Cardiac septum (tissue), 1 donor: ENCODE measurements at regions not wholly inside any gene's neighbourhood (a gene's known extent, or its start where the extent isn't known, plus 50 kb on each side); places are given as distances from the start of the nearest gene placed in this dataset.

Experiments
- DNase-seq: peaks from one replicate; pipeline ENCODE4 v3.0.0-alpha.2; 2020; ENCODE audit warnings: low spot score
- intact Hi-C: fragments of 100-400 bp; cut with DNase I; formaldehyde crosslinking; loops from one replicate; pipeline ENCODE4 v1.14.0; 2022
- donor health status: DM: no; HTN: no; CAD: no.

- intact Hi-C loops: no loop called here
- DNase-seq: no peak
These were observed 336.3 kb upstream of the TRAM1L1 start for GRCh38 chr4:117421706-117422105.

GRCh38 chr4:117422297-117422696 is 336.9 kb upstream of the TRAM1L1 start:
- intact Hi-C loops: no loop called here

DNA sequence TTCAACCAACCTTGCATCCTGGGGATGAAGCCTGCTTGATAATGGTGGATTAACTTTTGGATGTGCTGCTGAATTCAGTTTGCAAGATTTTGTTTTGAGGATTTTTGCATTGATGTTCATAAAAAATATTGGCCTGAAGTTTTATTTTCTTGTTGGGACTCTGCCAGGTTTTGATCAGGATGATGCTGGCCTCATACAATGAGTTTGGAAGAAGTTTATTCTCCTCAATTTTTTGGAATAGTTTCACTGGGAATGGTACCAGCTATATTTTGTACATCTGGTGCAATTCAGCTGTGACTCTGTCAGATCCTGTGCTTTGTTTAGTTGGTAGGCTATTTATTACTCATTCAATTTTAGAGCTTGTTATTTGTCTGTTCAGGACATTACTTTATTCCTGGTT is 340.3 kb upstream of the TRAM1L1 start:
- intact Hi-C loops: no loop called here
- DNase-seq: no peak

More at GRCh38 chr4:117422297-117422696, 336.9 kb upstream of the TRAM1L1 start:
- DNase-seq: no peak

- DNase-seq: no peak
- intact Hi-C loops: no loop called here
These were observed 343.2 kb upstream of the TRAM1L1 start for GRCh38 chr4:117428536-117428935.

- DNase-seq: no peak
- intact Hi-C loops: no loop called here
These were observed 343.7 kb upstream of the TRAM1L1 start for GRCh38 chr4:117429061-117429460.

GRCh38 chr4:117429506-117429905 is 344.1 kb upstream of the TRAM1L1 start:
- no peak for DNase-seq
- intact Hi-C loops: no loop called here

DNA sequence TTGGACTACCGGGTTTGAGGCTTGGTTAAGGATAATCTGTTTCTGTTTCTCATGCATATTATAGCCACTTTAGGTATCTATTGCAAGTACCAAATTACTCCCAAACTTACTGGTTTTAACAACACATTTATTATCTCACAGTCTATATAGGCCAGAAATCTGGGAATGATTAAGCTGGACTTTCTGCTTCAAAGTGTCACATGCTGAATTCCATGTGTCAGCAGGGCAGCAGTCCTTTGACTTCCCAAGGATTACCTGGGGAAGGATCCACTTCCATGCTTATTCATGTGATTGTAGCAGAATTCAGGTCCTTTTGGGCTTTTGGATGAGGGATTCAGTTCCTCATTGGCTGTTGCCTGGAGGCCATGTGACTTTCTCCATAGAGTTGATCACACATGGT is 349.0 kb upstream of the TRAM1L1 start:
- intact Hi-C loops: no loop called here
- DNase-seq: no peak

DNA sequence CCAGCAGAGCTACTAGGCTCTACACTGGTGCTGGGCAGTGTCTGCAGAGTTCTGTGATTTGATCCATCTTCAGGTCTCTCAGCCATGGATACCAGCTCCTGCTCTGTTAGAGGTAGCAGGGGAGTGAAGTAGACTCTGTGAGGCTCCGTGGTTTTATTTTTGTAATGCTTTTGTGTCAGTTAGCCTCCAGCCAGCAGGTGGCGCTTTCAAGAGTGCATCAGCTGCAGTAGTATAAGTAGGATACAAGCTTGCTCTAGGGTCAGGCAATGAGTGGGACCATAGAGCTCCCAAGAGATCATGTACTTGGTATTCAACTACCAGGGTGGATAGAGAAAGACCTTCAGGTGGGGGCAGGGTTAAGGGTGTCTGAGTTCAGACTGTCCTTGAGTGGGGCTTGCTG is 362.5 kb upstream of the TRAM1L1 start:
- DNase-seq: no peak
- intact Hi-C loops: no loop called here

DNA sequence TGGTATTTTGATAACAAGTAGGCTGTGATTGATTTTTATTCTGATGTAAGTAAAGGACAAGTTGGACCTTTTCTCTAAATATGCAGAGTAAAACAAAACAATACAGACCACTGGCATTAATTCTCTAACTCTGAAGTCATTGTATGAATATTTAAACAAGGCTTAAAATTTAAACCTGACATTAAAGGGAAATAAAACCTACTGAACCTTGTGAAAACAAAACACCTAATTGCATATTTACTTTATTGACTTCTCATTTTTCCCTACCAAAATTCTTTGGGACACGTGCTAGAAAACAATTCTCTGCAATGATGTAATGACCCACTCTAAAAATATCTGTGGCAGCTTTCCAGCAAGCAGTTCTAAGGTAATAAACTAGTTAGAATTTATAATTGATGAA is 369.7 kb upstream of the TRAM1L1 start:
- DNase-seq: no peak
- intact Hi-C loops: no loop called here

DNA sequence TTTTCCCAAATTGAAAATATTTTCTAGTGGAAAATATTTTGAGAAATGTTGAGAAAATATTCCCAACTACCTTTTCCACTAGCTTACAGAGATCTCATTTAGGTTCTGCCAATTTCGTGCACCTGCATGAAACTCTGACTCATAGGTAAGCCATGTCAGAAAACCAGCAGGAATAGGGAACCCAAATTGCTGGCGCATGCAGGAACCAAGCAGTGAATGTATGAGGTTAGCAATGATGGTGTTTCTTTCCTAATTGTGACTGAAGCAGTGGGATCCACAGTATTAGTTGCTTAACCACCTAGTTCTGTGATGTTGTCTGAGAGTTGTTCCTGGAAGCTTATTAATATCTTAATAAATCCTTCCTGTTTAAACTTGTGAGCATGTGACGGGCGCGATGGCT is 381.0 kb upstream of the TRAM1L1 start:
- intact Hi-C loops: no loop called here
- no peak for DNase-seq

DNA sequence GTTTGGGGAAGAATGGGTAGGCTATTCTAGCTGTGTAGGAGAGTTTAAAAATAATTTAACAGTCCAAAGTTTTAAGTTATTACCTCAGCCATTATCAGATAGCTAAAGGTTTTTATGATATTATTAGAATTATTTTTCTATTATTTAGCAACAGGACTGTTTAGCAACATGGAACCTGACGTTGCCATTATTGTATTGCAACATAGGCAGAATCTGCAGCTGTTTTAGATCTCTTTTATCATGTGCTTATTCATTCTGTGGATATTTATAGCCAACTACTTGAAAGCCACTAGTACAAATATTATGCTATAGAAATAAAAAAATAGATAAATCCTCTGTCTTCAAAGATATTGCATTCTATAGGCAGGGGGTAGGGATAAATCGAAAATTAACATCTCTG is 382.0 kb upstream of the TRAM1L1 start:
- intact Hi-C loops: no loop called here

DNA sequence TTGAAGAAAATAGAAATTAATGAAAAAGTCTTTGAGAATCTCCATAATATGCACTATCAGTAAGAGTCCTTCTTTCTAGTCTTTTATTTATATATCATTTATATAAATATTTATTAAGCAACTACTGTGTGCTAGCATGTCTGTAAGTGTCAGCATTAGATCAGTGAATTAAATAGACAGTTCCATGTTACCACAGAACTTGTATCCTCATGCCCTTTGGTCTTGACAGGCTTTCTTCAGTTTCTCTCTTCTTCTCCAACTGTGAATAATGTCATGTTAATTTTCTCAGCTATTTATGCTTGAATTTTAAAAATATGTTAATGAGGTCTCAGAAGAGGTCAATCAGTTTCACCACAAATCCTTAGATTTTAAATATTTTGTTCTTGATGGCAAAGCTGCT is 389.6 kb upstream of the TRAM1L1 start:
- no peak for DNase-seq
- intact Hi-C loops: no loop called here

More for the DNA sequence above, 382.0 kb upstream of the TRAM1L1 start:
- DNase-seq: no peak

DNA sequence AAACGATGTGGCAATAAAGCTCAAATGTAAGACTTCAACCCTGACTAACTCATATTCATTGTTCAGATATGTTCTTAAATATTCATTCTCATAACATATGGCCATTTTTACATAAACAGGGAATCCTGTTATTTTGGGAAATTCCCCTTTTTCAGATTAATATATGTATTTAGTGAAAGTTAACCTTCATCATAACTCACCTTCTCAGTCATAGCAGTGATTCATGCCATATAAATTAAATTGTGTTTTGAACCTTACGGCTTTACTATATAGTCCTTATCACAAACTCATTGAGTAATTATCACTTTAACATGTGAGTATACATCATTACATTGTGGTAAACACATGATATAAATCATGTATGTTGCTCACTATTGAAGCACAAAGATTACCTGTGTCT is 392.5 kb upstream of the TRAM1L1 start:
- no peak for DNase-seq
- intact Hi-C loops: no loop called here

DNA sequence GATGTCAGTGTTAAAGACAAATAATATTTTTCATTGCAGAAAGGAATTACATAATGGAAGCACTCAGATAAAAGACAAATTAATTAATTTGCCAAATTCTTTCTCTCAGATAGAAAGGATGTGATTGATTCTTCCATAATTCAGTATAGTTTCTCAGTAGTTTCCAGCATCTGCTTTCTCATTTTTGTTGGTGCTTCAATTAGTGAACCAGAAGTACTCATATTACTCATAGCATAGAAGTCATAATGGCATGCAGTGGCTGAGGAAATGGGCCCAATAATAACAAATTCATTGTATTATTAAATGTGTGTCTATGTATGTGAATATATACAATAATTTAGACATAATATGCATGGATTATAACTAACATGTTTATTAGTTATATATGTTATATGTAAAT is 393.3 kb upstream of the TRAM1L1 start:
- no peak for DNase-seq
- intact Hi-C loops: no loop called here

DNA sequence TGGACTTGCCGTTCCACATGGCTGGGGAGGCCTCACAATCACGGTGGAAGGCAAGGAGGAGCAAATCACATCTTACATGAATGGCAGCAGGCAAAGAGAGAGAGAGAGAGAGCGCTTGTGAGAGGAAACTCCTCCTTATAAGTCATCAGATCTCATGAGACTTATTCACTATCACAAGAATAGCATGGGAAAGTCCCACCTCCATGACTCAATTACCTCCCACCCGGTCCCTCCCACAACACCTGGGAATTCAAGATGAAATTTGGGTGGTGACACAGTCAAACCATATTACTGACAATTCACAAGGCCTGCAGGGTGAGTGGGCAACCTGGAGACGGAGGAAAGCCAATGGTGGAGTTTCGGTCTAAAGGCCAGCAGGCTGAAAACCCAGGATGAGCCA is 394.3 kb upstream of the TRAM1L1 start:
- intact Hi-C loops: no loop called here

DNA sequence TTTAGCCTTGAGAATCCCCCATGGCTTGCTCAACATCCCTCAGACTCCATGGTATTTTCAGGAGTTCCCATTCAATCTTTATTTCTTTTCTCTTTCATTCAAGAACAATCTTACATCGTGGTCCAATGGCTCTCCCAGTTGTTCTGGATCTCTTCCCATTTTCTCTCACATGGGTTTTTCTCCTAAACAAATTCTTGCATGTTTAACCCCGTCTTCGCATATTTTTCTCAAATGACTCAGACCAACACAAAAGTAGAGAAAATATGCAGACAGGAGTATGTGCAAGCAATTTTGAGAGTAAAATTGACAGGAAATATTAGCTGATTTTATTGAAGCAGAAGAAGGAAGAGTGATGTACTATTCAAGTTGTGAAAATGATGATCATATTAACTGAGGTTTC is 396.4 kb upstream of the TRAM1L1 start:
- intact Hi-C loops: no loop called here
- no peak for DNase-seq

More for the DNA sequence above, 394.3 kb upstream of the TRAM1L1 start:
- no peak for DNase-seq

DNA sequence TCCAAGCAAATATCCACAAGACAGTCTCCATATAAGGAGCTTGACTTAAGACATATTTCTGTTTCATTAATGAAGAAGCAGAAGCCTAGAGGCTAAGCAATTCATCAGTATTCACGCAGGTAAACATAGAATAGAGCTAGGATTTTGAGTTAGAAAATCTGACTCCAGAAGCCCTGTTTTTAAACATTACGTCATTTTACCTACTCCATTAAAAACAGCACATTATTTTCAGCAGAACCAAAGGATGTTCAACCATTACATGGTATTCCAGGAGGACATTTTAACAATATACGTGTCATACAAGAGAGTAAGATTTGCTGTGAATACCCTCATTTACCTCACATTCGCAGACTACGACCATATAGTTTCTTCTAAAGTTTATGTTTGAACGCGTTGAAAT is 403.3 kb upstream of the TRAM1L1 start:
- intact Hi-C loops: no loop called here
- DNase-seq: no peak

DNA sequence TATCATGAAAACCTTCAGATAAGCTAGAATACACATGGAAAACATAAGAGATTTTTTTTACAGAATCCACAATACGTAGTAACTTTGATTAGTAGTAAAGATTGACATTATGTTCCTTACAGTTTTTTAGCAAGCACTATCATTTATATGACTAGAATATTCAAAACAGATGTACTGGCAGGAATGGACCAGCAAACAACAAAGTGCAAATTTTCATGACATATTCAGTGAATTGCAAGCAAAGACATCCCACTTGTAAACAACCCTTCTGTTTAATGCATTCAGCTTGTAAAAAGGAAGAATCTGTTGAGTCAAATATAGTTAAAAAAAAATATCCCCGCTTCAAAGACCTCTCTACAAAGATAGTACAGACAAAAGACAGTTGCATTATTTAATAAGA is 403.7 kb upstream of the TRAM1L1 start:
- no peak for DNase-seq
- intact Hi-C loops: no loop called here

DNA sequence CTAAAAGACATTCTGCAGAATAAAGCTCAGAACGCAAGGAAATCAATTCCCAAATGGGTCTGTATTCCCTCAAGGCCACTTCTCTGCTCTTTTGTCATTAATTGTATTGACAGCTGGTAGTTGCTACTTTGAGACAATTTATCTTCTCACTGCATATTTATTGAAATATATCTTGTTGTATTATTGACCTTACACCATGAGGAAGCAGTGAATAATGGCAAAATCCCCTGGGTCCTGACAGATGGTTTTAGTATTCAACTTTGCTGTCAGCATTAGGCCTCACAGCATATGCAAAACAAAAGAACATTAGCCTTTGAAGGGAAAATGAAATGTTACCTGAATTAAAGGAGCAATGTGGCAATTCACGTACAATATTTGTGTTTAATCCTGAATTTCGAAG is 406.1 kb upstream of the TRAM1L1 start:
- intact Hi-C loops: no loop called here
- DNase-seq: no peak

DNA sequence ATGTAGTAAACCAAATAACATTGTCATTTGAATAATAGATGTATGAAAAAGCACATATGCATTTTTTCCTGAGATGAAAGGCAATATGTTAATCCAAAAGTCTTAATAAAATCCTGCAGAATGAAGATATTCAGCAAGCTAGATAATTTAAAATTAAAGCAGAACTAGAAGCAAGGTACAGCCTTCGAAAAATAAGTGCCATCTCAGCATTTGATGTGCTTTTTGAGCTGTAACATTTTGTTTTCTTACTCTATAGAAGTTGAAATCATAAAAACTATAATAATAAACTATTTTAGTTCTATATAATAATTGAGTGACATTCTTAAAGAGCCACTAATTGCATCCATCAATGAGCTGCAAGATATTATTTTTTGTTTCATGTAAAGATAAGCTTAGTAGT is 410.4 kb upstream of the TRAM1L1 start:
- intact Hi-C loops: no loop called here
- DNase-seq: no peak

DNA sequence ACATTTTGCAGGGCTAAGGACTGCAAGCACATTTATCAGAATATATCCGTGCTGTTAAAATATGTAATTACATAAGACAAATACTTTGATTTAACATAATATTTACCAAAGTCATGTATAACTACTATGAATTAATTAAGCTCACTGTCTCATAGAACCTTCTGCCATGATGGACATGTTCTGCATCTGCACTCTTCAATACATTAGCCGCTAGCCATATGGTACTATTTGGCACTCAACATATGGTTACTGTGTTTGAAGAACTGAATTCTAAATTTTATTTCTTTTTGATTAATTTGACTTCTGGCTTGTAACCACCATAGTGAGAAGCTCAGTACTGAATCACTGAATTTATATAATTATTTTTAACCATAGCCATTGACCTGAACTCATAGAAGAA is 427.0 kb upstream of the TRAM1L1 start:
- DNase-seq: no peak
- intact Hi-C loops: no loop called here

DNA sequence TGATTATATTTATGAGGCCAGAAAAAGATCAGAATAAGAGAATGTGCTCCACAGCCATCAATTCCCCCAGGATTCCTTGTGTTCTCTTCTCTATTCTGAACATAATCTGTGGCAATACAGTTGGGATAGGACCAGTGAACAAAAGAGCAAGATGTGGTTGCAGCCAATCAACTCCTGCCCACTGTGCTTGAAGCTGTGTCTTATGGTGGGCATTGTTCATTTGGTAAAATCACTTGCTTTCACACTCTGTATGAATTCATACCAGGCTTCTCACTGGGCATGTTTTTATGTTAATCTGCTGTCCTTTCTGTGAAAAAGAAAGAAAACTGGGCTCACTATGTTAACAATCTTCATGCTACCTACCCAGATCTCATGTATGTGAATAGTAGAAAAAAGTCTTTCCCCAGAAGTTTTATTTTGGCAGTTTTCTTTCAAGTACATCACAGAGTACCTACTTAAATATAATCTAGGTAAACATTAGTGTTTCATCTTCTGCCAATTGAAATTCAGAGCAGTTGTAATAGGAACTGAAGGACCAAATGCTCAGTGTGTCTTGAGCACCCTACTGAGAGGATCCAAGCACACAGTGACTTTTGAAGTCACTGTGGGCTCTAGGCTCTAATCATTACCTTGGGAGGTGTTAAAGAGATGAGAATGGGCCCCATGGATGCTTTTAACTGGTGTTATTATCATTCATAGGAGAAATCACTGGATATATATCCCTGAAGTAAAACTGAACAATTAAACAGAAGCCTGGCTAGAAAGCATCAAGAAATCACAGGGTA is 429.2 kb upstream of the TRAM1L1 start:
- intact Hi-C loops: no loop called here
- DNase-seq: no peak
